AG04449 (cell line): ENCODE measurements at regions not wholly inside any gene's neighbourhood (a gene's known extent, or its start where the extent isn't known, plus 50 kb on each side); places are given as distances from the start of the nearest gene placed in this dataset.
"Not testable (repeated sequence)": the region's sequence is repeated elsewhere in the genome, so short reads cannot be mapped to it uniquely, and the experiment has no call there.

Source experiments
- CTCF ChIA-PET: fragments of 350-600 bp; formaldehyde crosslinking; extraction: SDS; loops from one replicate; lab custom pipeline; 2021; ENCODE audit warnings: antibody characterized with exemption; lab: Yijun Ruan, JAX
- POLR2A ChIA-PET: fragments of 400-600, 350-600 bp; formaldehyde crosslinking; extraction: SDS; loops from one replicate; lab custom pipeline; 2020; ENCODE audit warnings: antibody characterized with exemption, inconsistent platforms; lab: Yijun Ruan, JAX
- DNase-seq: peaks from one replicate; pipeline ENCODE4 v3.0.0-alpha.2; 2010; ENCODE audit warnings: low read depth, low spot score
- H3K4me3 ChIP-seq: 2 replicates; pipeline ENCODE4 v1.5.1; 2011; ENCODE audit warnings: low read depth, mild to moderate bottlenecking, control low read depth, low read length
- CTCF ChIP-seq: IDR thresholded peaks from one replicate; pipeline ENCODE4 v1.5.1; 2011; ENCODE audit warnings: mild to moderate bottlenecking, moderate library complexity, low read length, control low read depth, inconsistent platforms; ENCODE audit not compliant: insufficient read depth; ENCODE audit errors: missing control alignments

- no peak overlapping the region for H3K4me3 ChIP-seq
- ChIA-PET POLR2A (no interaction called here), CTCF (interaction anchor here (1.0 kb wide), 1 partner anchor 33 kb away, joined by 3 read pairs; no protein-coding TSS in a partner anchor)
- TF ChIP-seq CTCF = no peak
- no peak for DNase-seq
Observed at GRCh38 chr4:10239982-10240654, 123.5 kb upstream of the WDR1 start.

GRCh38 chr4:10237131-10237530 lies 120.5 kb upstream of the WDR1 start:
- DNase-seq = no peak
- ChIA-PET CTCF (no interaction called here), POLR2A (no interaction called here)
- H3K4me3 ChIP-seq = no peak overlapping the region
- TF ChIP-seq CTCF = no peak

- CTCF ChIA-PET = no interaction called here
- no peak overlapping the region for H3K4me3 ChIP-seq
- POLR2A ChIA-PET = no interaction called here
- no peak for DNase-seq
- TF ChIP-seq CTCF = no peak
Observed at GRCh38 chr4:10232114-10232513, 115.5 kb upstream of the WDR1 start.

- POLR2A ChIA-PET = no interaction called here
- no peak overlapping the region for H3K4me3 ChIP-seq
- CTCF ChIA-PET = no interaction called here
- no peak for DNase-seq
- no peak for TF ChIP-seq CTCF
Observed at GRCh38 chr4:10226756-10227155, 110.2 kb upstream of the WDR1 start.

- POLR2A ChIA-PET = no interaction called here
- H3K4me3 ChIP-seq = no peak overlapping the region
- CTCF ChIA-PET = no interaction called here
- DNase-seq = no peak
- no peak for TF ChIP-seq CTCF
Observed at GRCh38 chr4:10225096-10225495, 108.5 kb upstream of the WDR1 start.

- TF ChIP-seq CTCF = no peak
- POLR2A ChIA-PET = no interaction called here
- no peak for DNase-seq
- CTCF ChIA-PET = no interaction called here
- H3K4me3 ChIP-seq = no peak overlapping the region
Observed at GRCh38 chr4:10223782-10224181, 107.2 kb upstream of the WDR1 start.

GRCh38 chr4:10213481-10213880 lies 96.9 kb upstream of the WDR1 start:
- H3K4me3 ChIP-seq, DNase-seq, POLR2A ChIA-PET, CTCF ChIA-PET: not testable (repeated sequence)
